ENCODE measurements at regions not wholly inside any gene's neighbourhood (a gene's known extent, or its start where the extent isn't known, plus 50 kb on each side); places are given as distances from the start of the nearest gene placed in this dataset.

DNA sequence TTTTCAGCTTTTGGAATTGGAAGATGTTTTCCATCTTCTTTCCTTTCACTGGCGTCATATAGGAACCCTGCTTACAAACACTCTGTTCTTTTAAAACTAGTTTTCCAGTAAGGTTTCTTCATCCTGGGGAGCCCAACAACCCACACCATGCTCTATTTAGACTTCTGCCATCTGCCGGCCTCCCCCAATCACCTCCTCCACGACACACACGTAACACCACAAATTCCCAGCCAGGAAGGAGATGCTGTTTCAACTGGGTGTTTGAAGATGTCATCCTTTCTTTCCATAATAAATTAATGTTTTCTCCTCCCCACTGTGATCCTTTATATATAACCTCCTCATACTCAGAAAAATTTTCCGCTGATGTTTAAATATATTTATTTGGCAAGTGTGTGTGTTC is 231.4 kb upstream of the DDHD1 start:
- no peak for DNase-seq (ENCODE audit: low read depth)
- Histone ChIP-seq H3K27me3 (ENCODE audit: control insufficient read depth, insufficient read depth, low read length) (no peaks in the 10 kb centered on the region), H3K36me3 (ENCODE audit: control insufficient read depth, insufficient read depth, low read length) (no peaks in the 10 kb centered on the region), H3K4me3 (ENCODE audit: low read depth, low read length) (no peak overlapping the region)
- ChIA-PET CTCF (interaction anchor here (1.5 kb wide), 1 partner anchor 14 kb away, joined by 4 read pairs; no protein-coding TSS in a partner anchor), POLR2A (no interaction called here)
- TF ChIP-seq, protein P1, sequence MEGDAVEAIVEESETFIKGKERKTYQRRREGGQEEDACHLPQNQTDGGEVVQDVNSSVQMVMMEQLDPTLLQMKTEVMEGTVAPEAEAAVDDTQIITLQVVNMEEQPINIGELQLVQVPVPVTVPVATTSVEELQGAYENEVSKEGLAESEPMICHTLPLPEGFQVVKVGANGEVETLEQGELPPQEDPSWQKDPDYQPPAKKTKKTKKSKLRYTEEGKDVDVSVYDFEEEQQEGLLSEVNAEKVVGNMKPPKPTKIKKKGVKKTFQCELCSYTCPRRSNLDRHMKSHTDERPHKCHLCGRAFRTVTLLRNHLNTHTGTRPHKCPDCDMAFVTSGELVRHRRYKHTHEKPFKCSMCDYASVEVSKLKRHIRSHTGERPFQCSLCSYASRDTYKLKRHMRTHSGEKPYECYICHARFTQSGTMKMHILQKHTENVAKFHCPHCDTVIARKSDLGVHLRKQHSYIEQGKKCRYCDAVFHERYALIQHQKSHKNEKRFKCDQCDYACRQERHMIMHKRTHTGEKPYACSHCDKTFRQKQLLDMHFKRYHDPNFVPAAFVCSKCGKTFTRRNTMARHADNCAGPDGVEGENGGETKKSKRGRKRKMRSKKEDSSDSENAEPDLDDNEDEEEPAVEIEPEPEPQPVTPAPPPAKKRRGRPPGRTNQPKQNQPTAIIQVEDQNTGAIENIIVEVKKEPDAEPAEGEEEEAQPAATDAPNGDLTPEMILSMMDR (IDR thresholded peaks at IDR 0.05; ENCODE audit: insufficient read depth, low read depth, low read length): no peak

DNA sequence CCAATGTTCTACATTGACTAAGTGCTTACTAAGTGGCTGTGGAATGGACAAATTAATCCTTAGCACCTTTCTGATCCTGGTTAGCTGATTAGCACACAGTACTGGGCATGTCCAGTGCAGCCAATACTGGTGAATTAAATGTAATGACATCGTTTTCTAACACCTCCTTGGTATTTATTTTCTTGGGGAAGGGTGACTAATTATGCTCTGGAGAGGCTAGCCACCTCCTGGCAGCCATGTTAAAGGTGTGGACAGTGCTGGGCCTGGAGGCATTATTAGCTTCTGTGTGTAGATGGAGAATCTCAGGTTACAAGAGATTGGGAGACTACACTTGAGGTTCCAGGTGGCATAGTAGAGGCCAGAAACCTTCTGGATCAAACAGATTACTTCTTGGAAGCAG is 230.9 kb upstream of the DDHD1 start:
- ChIA-PET CTCF (interaction anchor here (1.5 kb wide), 1 partner anchor 15 kb away, joined by 4 read pairs; no protein-coding TSS in a partner anchor), POLR2A (no interaction called here)
- no peaks in the 10 kb centered on the region for H3K36me3 ChIP-seq (ENCODE audit: control insufficient read depth, insufficient read depth, low read length)
- TF ChIP-seq, protein P1 (IDR thresholded peaks at IDR 0.05; ENCODE audit: insufficient read depth, low read depth, low read length): no peak
- H3K4me3 ChIP-seq (ENCODE audit: low read depth, low read length): no peak overlapping the region
- DNase-seq (ENCODE audit: low read depth): no peak
- H3K27me3 ChIP-seq (ENCODE audit: control insufficient read depth, insufficient read depth, low read length): no peaks in the 10 kb centered on the region

DNA sequence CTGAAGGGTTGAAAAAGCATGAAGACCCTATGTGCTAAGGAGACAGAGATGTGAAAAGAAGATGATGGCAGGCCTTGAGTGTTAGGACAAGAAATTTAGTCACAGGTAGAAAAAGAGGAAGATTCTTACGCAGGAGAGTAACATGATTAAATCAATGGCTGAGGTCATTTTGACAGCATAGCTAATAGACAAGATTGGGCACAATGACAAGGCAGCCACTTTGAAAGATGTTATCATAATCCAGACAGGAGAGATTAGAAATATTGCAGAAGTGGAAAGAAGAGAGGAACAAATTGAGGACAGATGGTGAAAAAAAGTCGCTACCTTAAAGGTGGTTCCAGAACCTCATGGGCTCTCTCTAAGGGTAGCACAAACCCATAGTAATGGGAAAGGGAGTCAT is 228.8 kb upstream of the DDHD1 start:
- no peak overlapping the region for H3K4me3 ChIP-seq (ENCODE audit: low read depth, low read length)
- ChIA-PET CTCF (no interaction called here), POLR2A (no interaction called here)
- no peak for DNase-seq (ENCODE audit: low read depth)
- H3K27me3 ChIP-seq (ENCODE audit: control insufficient read depth, insufficient read depth, low read length): no peaks in the 10 kb centered on the region
- TF ChIP-seq, protein P1 (IDR thresholded peaks at IDR 0.05; ENCODE audit: insufficient read depth, low read depth, low read length): no peak
- no peaks in the 10 kb centered on the region for H3K36me3 ChIP-seq (ENCODE audit: control insufficient read depth, insufficient read depth, low read length)

DNA sequence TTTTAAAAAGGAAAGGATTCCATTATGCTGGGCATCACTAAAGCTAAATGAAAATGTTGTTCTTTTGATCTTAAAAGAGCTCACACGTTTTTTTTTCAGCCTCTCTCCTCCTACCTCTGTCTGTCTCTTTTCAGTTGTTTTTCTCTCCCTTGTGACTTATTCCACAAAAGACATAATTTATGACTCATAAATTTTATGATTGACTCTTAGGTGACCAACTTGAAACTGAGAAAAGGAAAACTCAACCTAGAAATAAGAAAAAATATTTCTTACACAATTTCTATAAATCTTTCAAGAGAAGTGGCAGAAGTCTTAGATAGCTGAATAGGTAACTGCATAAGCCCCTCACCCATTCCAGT is 227.7 kb upstream of the DDHD1 start:
- H3K4me3 ChIP-seq (ENCODE audit: low read depth, low read length): no peak overlapping the region
- ChIA-PET CTCF (interaction anchor here (0.6 to 0.7 kb wide), 2 partner anchors 122 to 355 kb away, joined by 3 read pairs; no protein-coding TSS in a partner anchor), POLR2A (no interaction called here)
- TF ChIP-seq, protein P1 (IDR thresholded peaks at IDR 0.05; ENCODE audit: insufficient read depth, low read depth, low read length): no peak
- no peak for DNase-seq (ENCODE audit: low read depth)
- H3K27me3 ChIP-seq (ENCODE audit: control insufficient read depth, insufficient read depth, low read length): no peaks in the 10 kb centered on the region
- H3K36me3 ChIP-seq (ENCODE audit: control insufficient read depth, insufficient read depth, low read length): no peaks in the 10 kb centered on the region

DNA sequence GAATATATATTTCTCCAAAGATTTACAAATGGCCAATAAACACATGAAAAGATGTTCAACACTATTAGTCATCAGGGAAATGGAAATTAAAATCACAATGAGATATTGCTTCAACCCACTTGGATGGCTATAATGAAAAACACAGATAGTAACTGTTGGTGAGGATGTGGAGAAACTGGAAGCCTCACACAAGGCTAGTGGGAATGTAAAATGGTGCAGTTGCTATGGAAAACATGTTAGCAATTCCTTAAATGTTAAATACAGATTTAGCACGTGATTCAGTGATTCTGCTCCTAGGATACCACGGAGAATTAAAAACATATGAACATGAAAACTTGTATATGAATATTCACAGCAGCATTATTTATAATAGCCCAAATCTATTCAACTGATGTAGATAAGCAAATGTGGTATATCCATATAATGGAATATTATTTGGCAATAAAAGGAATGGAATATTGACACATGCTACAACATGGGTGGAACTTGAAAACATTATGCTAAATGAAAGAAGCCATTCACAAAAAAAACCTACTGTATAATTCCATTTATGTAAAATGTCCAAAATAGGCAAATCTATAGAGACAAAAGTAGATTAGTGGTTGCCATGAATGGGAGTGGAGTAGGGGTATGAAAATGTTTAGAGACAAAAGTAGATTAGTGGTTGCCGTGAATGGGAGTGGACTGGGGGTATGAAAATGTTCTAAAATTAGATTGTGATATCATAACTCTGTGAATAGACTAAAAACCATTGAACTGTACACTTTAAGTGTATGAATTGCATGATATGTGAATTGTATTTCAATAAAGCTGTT is 227.1 kb upstream of the DDHD1 start:
- Histone ChIP-seq H3K36me3 (ENCODE audit: control insufficient read depth, insufficient read depth, low read length) (no peaks in the 10 kb centered on the region), H3K27me3 (ENCODE audit: control insufficient read depth, insufficient read depth, low read length) (no peaks in the 10 kb centered on the region), H3K4me3 (ENCODE audit: low read depth, low read length) (no peak overlapping the region)
- ChIA-PET POLR2A (no interaction called here), CTCF (interaction anchor here (0.6 to 0.7 kb wide), 2 partner anchors 122 to 356 kb away, joined by 3 read pairs; no protein-coding TSS in a partner anchor)
- DNase-seq (ENCODE audit: low read depth): no peak
- TF ChIP-seq, protein P1 (IDR thresholded peaks at IDR 0.05; ENCODE audit: insufficient read depth, low read depth, low read length): no peak

Data from BJ (cell line).